HG02571 (cell line): ENCODE measurements at regions not wholly inside any gene's neighbourhood (a gene's known extent, or its start where the extent isn't known, plus 50 kb on each side); places are given as distances from the start of the nearest gene placed in this dataset.
"Not testable (repeated sequence)": the region's sequence is repeated elsewhere in the genome, so short reads cannot be mapped to it uniquely, and the experiment has no call there.

ENCODE experiments used
- ATAC-seq: cut with Tn5 transposase; IDR thresholded peaks from one replicate; pipeline ENCODE4 v1.9.1; 2021; ENCODE audit warnings: mild to moderate bottlenecking, moderate library complexity; ENCODE audit not compliant: unreplicated experiment

GRCh38 chr5:92662741-92663140 lies 918.3 kb downstream of the NR2F1-AS1 start:
- ATAC-seq: no peak

GRCh38 chr5:92659246-92659645 lies 921.8 kb downstream of the NR2F1-AS1 start:
- ATAC-seq: no peak

- not testable (repeated sequence) for ATAC-seq
Measured at GRCh38 chr5:92654601-92655000, 926.4 kb downstream of the NR2F1-AS1 start.

DNA sequence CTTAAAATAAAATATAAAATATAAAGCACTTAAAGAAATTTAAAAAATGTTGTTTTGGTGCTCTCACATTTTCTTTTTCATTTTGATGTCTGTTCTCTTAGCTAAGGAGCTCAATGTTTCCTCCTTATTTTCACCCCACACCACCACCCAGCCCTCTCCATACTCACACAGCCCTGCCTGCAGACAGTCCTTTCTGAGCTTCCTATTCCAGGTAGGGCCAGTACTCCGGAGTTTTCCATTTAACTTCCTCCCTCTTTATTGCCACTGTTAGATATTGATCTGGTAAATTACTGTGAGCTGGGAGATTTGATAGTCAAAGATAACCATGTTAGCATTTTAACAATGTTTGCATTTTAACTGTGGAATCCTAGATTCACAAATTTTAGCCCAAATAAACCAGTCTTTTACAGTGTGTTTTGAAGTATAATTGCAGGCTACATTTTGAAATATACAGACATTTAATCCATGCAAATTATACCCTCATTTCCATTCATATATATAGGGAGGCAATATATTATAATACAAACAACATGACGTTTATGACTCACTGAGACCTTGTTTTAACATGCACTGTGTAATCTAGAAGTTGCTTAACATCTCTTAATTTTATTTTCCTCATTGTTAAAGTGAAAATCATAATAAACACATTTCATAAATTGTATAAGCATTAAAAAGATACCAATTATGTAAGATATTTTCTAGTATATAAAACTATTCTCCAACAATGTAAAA lies 927.1 kb downstream of the NR2F1-AS1 start:
- ATAC-seq: no peak

DNA sequence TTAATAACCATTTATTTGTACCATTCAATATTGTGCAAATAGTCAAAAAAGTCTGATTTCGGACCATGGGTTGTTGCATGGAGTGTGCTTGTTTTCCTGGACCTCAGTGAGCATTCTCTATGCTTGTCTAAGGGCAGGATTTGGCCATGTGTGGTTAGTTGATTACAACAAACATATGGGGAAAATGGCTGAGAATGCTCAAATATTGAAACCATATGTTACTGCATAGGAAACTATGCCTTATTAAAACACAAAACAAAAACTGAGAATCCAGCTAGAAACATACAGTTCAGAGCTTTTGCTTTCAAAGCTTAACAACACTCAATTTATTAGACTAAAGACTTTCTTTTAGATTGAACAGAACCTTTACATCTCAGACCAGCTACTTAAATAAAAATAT lies 928.3 kb downstream of the NR2F1-AS1 start:
- no peak for ATAC-seq

- no peak for ATAC-seq
Measured at GRCh38 chr5:92644266-92644886, 936.6 kb downstream of the NR2F1-AS1 start.

- no peak for ATAC-seq
Measured at GRCh38 chr5:92641031-92641962, 939.7 kb downstream of the NR2F1-AS1 start.

DNA sequence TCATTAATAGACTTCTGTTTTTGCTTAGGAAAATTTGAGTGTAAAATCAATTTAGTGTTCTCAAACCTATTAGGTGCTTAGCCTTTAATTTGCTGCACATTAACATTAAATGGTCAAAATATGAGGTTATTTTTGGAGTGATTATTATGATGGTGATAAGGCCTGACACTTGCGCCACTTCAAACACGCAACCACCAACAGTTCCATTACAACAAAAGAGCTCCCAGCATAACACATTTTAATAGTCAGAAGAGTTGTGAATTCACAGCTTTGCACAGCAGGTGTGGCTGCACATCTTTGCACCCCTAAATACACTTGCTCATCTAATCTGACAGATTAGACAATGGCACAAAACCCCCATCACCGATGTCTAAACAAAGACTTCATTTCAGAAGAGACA lies 940.7 kb downstream of the NR2F1-AS1 start:
- ATAC-seq: no peak

- ATAC-seq: no peak
Measured at GRCh38 chr5:92637960-92638359, 943.1 kb downstream of the NR2F1-AS1 start.

- ATAC-seq: no peak
Measured at GRCh38 chr5:92637247-92637646, 943.8 kb downstream of the NR2F1-AS1 start.

- no peak for ATAC-seq
Measured at GRCh38 chr5:92635001-92635461, 946.0 kb downstream of the NR2F1-AS1 start.

GRCh38 chr5:92633875-92634487 lies 947.0 kb downstream of the NR2F1-AS1 start:
- no peak for ATAC-seq

DNA sequence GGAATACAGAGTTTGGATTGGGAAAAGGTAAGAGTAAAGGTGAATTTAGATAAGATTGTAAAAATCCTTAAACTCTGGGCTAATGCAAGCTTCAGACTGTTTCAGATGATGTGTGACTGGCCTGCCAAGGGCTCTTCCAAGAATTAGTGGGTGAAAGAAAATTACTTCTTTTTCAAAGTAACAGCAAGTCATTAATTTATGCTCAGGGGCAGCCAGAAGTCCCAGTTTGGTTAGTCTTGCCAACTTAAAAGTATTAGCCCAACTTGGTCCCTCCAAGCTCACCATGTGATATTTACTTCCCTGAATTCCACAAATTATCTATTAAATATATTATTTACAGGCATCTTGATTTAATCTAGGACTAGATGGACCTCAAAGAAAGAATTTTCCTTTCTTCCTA lies 947.8 kb downstream of the NR2F1-AS1 start:
- no peak for ATAC-seq

GRCh38 chr5:92631237-92631701 lies 949.8 kb downstream of the NR2F1-AS1 start:
- not testable (repeated sequence) for ATAC-seq

DNA sequence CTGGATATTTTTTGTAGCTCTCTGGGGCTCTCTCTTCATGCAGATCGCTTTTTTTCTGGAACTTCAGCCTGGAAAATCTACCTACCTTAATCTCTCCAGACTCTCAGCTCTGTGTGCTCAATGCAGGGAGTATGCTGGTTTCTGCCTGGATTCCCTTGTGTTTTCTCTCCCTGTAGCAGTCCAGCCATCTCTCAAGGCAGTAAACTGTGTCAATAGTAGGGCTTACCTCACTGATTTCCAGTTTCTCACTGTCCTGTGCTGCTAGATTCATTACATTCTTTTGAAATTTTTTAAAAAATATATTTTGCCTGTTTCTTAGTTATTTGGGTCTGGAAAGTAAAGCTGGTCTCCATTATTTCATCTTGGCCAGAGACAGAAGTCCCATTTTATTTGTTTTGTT lies 951.4 kb downstream of the NR2F1-AS1 start:
- ATAC-seq: no peak

DNA sequence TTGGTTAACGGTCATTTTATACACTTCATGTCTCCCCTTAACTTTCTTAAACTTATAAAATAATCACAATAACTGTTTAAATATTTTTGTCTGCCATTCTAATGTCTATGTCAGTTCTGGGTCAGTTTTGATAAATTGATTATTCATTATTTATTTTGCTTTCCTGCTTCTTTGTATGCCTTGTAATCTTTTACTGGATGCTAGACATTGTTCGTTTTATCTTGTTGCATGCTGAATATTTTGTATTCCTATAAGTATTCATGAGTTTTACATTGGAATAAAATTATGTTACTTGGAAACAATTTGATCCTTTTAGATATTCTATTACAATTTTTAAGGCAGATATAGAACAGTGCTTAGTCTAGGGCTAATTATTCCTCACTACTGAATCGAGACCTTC lies 952.0 kb downstream of the NR2F1-AS1 start:
- no peak for ATAC-seq

DNA sequence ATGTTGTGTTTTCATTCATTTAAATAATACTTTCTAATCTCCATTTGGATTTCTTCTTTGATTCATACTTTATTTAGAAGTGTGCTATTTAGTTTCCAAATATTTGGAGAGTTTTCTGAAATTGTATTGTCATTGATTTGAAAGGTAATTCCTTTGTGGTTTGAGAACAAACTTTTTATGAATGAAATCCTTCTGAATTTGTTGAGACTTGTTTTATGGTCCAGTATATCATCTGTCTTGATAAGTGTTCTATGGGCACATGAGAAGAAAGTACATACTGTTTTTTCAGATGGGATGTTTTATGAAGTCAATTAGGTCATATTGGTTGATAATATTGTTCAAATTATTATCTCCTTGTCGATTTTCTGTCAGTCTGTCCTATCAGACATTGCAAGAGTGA lies 953.8 kb downstream of the NR2F1-AS1 start:
- ATAC-seq: no peak

DNA sequence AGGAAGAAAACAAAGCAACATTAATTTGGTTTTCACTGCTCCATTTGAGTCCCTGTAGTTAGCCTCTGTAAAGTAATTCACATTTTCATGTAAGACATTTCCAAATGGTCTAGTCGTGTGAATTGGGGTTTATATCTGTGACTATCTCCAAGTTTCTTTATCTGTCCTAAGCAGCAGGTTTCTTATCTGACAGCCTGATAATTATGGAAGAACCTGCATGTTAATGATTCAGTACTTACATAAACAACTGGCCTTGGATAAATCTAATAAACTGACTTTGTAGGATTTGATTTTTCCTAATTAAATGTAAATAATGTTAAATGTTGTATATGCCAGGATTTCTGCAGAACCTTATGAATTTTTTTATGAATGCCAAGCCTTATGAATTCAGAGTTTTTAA lies 964.9 kb downstream of the NR2F1-AS1 start:
- no peak for ATAC-seq

DNA sequence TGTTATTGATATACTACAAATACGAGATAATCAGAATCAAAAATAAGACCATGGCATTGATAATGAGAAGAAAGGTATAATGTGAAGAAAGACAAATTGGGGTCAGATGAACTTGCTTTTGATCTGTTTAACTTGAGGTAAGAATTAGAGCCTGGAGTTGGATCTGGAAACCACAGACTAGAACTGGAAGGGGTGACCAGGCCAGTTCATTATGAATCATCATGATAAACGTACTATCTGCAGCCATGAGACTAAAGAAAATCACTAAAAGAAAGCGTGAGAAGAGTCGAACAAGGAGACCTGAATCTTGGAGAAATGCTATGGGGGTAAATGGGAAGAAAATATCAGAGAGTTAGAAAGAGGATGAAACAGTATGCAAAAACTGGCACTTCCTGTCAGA lies 967.5 kb downstream of the NR2F1-AS1 start:
- ATAC-seq: no peak

DNA sequence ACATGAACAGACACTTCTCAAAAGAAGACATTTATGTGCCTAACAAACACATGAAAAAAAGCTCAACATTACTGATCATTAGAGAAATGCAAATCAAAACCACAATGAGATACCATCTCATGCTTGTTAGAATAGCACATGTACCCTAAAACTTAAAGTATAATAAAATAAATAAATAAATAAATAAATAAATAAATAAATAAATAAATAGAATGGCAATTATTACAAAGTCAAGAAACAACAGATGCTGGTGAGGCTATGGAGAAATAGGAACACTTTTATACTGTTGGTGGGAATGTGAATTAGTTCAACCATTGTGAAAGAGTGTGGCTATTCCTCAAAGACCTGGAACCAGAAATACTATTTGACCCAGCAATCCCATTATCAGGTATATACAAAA lies 970.6 kb downstream of the NR2F1-AS1 start:
- ATAC-seq: not testable (repeated sequence)

GRCh38 chr5:92605591-92605990 lies 975.4 kb downstream of the NR2F1-AS1 start:
- no peak for ATAC-seq
